Cardiac fibroblast (primary cell): ENCODE measurements at regions not wholly inside any gene's neighbourhood (a gene's known extent, or its start where the extent isn't known, plus 50 kb on each side); places are given as distances from the start of the nearest gene placed in this dataset.

Experiments
- DNase-seq, 2 donors: peaks; one replicate each; pipeline versions ENCODE4 v3.0.0 to v3.0.0-alpha.2; 2010; ENCODE audit warnings: low read depth in 2 of 2
- H3K4me3 ChIP-seq, 2 donors: replicated peaks in 1 of 2; 1 replicate in 1 of 2; 2 replicates in 1 of 2; pipeline ENCODE4 v1.5.1; 2011; ENCODE audit warnings: low read depth in 2 of 2, low read length in 2 of 2, mild to moderate bottlenecking in 2 of 2, moderate library complexity in 1 of 2
- CTCF ChIP-seq: IDR thresholded peaks from one replicate; pipeline ENCODE4 v1.5.1; 2011; ENCODE audit warnings: low read depth, mild to moderate bottlenecking, low read length, inconsistent platforms

GRCh38 chr3:40593351-40593750 lies 68.6 kb downstream of the ZNF621 start:
- DNase-seq, result peak in 1 of 2 donors; percentile 69
- no peak for TF ChIP-seq CTCF

GRCh38 chr3:40597441-40597840 lies 72.7 kb downstream of the ZNF621 start:
- DNase-seq, result peak in 1 of 2 donors; percentile 11
- TF ChIP-seq CTCF, result no peak
- no peak overlapping the region for H3K4me3 ChIP-seq

More at GRCh38 chr3:40593351-40593750, 68.6 kb downstream of the ZNF621 start:
- no peak overlapping the region for H3K4me3 ChIP-seq

GRCh38 chr3:40598338-40598737 lies 73.6 kb downstream of the ZNF621 start:
- no peak for TF ChIP-seq CTCF
- no peak for DNase-seq
- H3K4me3 ChIP-seq, result no peak overlapping the region

- TF ChIP-seq CTCF, result no peak
These were observed 74.2 kb downstream of the ZNF621 start for GRCh38 chr3:40598962-40599361.

GRCh38 chr3:40602778-40603385 lies 78.1 kb downstream of the ZNF621 start:
- no peak for TF ChIP-seq CTCF
- H3K4me3 ChIP-seq, result no peak overlapping the region
- peak in 1 of 2 donors; percentile 20 for DNase-seq

More at GRCh38 chr3:40598962-40599361, 74.2 kb downstream of the ZNF621 start:
- DNase-seq, result no peak
- H3K4me3 ChIP-seq, result no peak overlapping the region

- DNase-seq, result no peak
- H3K4me3 ChIP-seq, result no peak overlapping the region
- no peak for TF ChIP-seq CTCF
These were observed 81.2 kb downstream of the ZNF621 start for GRCh38 chr3:40605960-40606359.

GRCh38 chr3:40608091-40608490 lies 83.3 kb downstream of the ZNF621 start:
- no peak for TF ChIP-seq CTCF
- DNase-seq, result peak in 1 of 2 donors; percentile 25
- H3K4me3 ChIP-seq, result no peak overlapping the region
